Prostate gland (tissue), 2 donors: ENCODE measurements at regions not wholly inside any gene's neighbourhood (a gene's known extent, or its start where the extent isn't known, plus 50 kb on each side); places are given as distances from the start of the nearest gene placed in this dataset.

Source experiments
- POLR2AphosphoS5 ChIP-seq: sonication (generic); formaldehyde crosslinking; IDR thresholded peaks from one replicate; pipeline ENCODE4 v1.6.1; 2017; ENCODE audit warnings: antibody characterized with exemption
- TF ChIP-seq, protein P1 (sequence below), 4 experiments: fragments of 200-600 bp in 2 of 4; fragments of 450-650 bp in 2 of 4; sonication (generic) in 2 of 4; IDR thresholded peaks; 1 replicate in 3 of 4; 2 replicates in 1 of 4; pipeline ENCODE4 v1.5.1; 2016 to 2019; ENCODE audit warnings: antibody characterized with exemption in 4 of 4, mild to moderate bottlenecking in 2 of 4, moderate library complexity in 2 of 4

DNA sequence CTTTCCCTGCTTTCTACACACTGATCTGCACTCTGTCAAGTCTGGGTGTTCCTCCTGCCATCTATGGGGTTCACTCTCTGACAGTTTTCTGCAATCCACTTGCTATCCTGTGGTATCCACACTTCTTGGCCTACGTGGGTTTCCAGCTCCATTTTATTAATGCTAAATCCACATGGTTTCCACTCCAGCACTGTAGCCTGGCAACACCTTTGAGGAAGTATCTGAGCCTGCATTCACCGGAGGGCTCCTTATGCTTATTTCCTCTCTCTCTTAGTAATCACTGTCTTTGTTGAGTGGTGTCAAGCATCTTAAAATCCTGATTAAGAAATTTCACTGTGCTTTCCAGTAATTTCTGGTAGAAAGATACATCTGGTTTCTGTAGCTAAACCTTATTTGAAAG lies 703.7 kb downstream of the TMEM121 start:
- TF ChIP-seq, protein P1, sequence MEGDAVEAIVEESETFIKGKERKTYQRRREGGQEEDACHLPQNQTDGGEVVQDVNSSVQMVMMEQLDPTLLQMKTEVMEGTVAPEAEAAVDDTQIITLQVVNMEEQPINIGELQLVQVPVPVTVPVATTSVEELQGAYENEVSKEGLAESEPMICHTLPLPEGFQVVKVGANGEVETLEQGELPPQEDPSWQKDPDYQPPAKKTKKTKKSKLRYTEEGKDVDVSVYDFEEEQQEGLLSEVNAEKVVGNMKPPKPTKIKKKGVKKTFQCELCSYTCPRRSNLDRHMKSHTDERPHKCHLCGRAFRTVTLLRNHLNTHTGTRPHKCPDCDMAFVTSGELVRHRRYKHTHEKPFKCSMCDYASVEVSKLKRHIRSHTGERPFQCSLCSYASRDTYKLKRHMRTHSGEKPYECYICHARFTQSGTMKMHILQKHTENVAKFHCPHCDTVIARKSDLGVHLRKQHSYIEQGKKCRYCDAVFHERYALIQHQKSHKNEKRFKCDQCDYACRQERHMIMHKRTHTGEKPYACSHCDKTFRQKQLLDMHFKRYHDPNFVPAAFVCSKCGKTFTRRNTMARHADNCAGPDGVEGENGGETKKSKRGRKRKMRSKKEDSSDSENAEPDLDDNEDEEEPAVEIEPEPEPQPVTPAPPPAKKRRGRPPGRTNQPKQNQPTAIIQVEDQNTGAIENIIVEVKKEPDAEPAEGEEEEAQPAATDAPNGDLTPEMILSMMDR (IDR thresholded peaks at IDR 0.05), result no peak
- no peak for TF ChIP-seq POLR2AphosphoS5
